Thymus (tissue), 11 donors: ENCODE measurements at regions not wholly inside any gene's neighbourhood (a gene's known extent, or its start where the extent isn't known, plus 50 kb on each side); places are given as distances from the start of the nearest gene placed in this dataset.
"Not testable (repeated sequence)": the region's sequence is repeated elsewhere in the genome, so short reads cannot be mapped to it uniquely, and the experiment has no call there.

Experiments
- DNase-seq, 9 donors: peaks; one replicate each; pipeline ENCODE4 v3.0.0-alpha.2; 2013; ENCODE audit warnings: low spot score in 9 of 9, low read depth in 6 of 9, missing footprints in 1 of 9
- H3K27ac ChIP-seq, 2 donors: one replicate each; pipeline ENCODE4 v1.5.1; 2013; ENCODE audit warnings: control low read depth in 1 of 2, low read depth in 1 of 2, low read length in 1 of 2, mild to moderate bottlenecking in 1 of 2, moderate library complexity in 1 of 2
- H3K27me3 ChIP-seq, 2 donors: one replicate each; pipeline ENCODE4 v1.5.1; 2013; ENCODE audit warnings: low read length in 1 of 2; ENCODE audit not compliant: control insufficient read depth in 2 of 2, insufficient read depth in 1 of 2
- H3K36me3 ChIP-seq, 2 donors: one replicate each; pipeline ENCODE4 v1.5.1; 2013; ENCODE audit warnings: low read length in 1 of 2, mild to moderate bottlenecking in 1 of 2, moderate library complexity in 1 of 2; ENCODE audit not compliant: control insufficient read depth in 2 of 2, insufficient read depth in 2 of 2
- H3K4me1 ChIP-seq, 2 donors: one replicate each; pipeline ENCODE4 v1.5.1; 2013; ENCODE audit warnings: low read length in 2 of 2; ENCODE audit not compliant: control insufficient read depth in 2 of 2, insufficient read depth in 2 of 2
- H3K4me3 ChIP-seq, 2 donors: one replicate each; pipeline ENCODE4 v1.5.1; 2013; ENCODE audit warnings: low read length in 2 of 2, control low read depth in 1 of 2, mild to moderate bottlenecking in 1 of 2
- H3K9me3 ChIP-seq, 2 donors: one replicate each; pipeline ENCODE4 v1.5.1; 2013; ENCODE audit warnings: low read length in 1 of 2, mild to moderate bottlenecking in 1 of 2; ENCODE audit not compliant: control insufficient read depth in 2 of 2, insufficient read depth in 1 of 2
- WGBS: extraction: QIAGEN DNeasy Blood & Tissue Kit; methylation state at CpG from one replicate; pipeline ENCODE4 v1.1.7; 2013; 5-methylcytosine and 5-hydroxymethylcytosine counted together
- donor health status: healthy.

DNA sequence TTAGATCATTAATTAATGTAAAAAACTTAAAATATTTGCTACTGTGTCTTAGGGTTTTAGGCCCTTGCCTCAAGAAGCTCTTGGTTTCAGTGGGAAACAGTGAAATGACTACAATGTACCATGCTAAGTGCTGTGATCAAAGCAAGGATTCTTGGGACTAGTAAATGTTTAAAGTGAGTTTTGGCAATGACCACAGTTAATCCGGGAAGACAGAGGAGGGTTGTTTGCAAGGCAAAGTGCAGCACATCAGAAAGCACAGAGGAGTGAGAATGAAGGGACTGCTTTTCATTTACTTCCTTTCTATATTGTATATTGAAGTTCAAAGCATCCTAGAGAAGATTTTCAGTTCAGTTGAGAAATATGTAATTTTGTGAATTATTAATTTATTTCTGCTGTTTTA is 676.7 kb downstream of the SPATA31A6 start:
- H3K4me3 ChIP-seq, H3K9me3 ChIP-seq, H3K27me3 ChIP-seq, DNase-seq, H3K27ac ChIP-seq, H3K36me3 ChIP-seq, H3K4me1 ChIP-seq: not testable (repeated sequence)
- 89% methylated on average over 1 of the region's 1 CpG for WGBS

DNA sequence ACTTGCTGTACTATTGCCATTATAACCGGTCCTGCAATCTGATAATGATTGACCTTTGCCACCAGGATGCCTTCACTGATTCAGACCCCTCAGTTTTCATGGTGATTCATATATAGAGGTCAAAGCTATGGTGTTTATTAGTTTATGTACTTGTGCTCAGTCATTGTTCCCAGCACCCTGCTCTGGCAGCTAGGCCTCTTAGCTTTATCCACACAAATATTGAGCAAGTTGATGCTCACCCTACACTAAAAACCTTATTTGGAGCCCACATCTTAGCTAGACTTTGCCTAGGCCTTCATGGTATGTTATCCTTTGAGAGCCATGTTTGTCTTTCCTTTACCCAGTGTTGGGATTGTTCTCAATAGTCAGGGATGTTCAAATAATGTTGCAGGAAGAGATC is 679.0 kb downstream of the SPATA31A6 start:
- DNase-seq, H3K9me3 ChIP-seq, H3K4me3 ChIP-seq, H3K4me1 ChIP-seq, H3K36me3 ChIP-seq, H3K27me3 ChIP-seq, H3K27ac ChIP-seq: not testable (repeated sequence)
- WGBS: 64% methylated on average over 1 of the region's 1 CpG
